ENCODE measurements at regions not wholly inside any gene's neighbourhood (a gene's known extent, or its start where the extent isn't known, plus 50 kb on each side); places are given as distances from the start of the nearest gene placed in this dataset.

DNA sequence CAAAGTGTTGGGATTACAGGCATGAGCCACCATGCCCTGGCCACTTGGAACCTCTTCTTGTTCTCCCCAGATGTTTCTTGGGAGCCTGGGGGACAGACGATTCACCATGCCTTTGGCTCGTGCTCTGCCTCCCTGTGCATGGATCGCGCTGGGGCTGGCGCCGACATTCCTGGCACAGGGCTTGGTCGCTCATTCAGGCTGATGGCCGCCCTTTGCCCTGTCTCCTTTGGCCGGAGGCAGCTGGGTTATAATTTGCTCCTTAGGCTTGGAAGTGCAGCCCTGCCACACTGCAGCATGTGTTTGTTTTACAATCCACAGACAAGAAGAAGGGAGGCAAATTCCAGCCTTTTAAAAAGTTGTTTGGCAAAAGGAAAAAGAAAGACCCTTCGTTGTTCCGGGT, 115.3 kb downstream of the AASDH start:
- Histone ChIP-seq H3K27ac (no peak overlapping the region), H3K4me3 (ENCODE audit: low read depth, low read length) (no peak overlapping the region), H3K27me3 (replicated peaks) (no peaks in the 10 kb centered on the region), H3K36me3 (replicated peaks) (no peaks in the 10 kb centered on the region)
- DNase-seq: no peak
- in situ Hi-C loops (cut with HindIII; ENCODE audit: low pct_ligation_motif_present, low sequenced_read_pairs): no loop called here
- TF ChIP-seq, protein P1, sequence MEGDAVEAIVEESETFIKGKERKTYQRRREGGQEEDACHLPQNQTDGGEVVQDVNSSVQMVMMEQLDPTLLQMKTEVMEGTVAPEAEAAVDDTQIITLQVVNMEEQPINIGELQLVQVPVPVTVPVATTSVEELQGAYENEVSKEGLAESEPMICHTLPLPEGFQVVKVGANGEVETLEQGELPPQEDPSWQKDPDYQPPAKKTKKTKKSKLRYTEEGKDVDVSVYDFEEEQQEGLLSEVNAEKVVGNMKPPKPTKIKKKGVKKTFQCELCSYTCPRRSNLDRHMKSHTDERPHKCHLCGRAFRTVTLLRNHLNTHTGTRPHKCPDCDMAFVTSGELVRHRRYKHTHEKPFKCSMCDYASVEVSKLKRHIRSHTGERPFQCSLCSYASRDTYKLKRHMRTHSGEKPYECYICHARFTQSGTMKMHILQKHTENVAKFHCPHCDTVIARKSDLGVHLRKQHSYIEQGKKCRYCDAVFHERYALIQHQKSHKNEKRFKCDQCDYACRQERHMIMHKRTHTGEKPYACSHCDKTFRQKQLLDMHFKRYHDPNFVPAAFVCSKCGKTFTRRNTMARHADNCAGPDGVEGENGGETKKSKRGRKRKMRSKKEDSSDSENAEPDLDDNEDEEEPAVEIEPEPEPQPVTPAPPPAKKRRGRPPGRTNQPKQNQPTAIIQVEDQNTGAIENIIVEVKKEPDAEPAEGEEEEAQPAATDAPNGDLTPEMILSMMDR (IDR thresholded peaks at IDR 0.05; ENCODE audit: low read depth, low read length, missing control alignments): no peak

DNA sequence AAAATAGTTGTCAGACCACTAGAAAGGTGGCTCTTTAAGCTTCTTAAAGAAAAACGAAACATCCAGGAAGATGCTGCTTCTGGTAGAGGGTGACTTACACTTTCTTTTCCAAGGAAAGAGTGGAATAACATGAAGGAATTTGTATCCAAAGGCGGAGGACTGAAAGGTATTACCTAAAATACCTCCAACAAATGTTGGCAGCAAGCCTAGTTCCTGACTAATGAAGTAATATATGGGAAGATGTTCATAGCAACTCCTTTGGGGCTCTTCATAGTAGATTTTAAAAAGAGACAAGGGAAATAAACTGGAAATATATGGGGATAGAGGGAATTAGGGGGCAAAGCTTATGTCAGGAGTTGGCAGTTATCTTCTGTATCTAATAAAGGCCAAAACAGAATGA, 116.2 kb downstream of the AASDH start:
- in situ Hi-C loops (cut with HindIII; ENCODE audit: low pct_ligation_motif_present, low sequenced_read_pairs): no loop called here
- no peak overlapping the region for H3K4me3 ChIP-seq (ENCODE audit: low read depth, low read length)
- H3K27me3 ChIP-seq (replicated peaks): no peaks in the 10 kb centered on the region
- H3K36me3 ChIP-seq (replicated peaks): no peaks in the 10 kb centered on the region
- DNase-seq: no peak
- TF ChIP-seq, protein P1 (IDR thresholded peaks at IDR 0.05; ENCODE audit: low read depth, low read length, missing control alignments): no peak
- no peak overlapping the region for H3K27ac ChIP-seq

DNA sequence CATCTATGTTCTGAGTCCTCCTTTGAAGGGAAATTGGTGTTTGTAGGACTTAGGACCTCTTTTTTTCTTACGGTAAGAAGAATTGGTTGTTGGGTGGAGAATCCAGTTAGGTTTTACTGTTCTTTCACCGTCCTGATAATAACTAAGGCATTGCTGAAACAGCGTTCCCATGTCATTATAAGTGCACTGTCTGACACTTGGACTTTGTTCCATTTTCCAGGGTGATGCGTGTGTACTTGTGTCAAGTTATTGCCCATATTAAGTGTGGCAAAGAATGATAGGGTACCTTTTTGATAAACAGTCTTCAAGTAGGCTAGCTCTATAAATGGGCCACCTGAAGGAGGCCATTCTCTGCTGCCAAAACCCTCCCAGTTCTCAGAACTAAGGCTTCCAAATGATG, 119.7 kb downstream of the AASDH start:
- no peaks in the 10 kb centered on the region for H3K27me3 ChIP-seq (replicated peaks)
- H3K36me3 ChIP-seq (replicated peaks): no peaks in the 10 kb centered on the region
- in situ Hi-C loops (cut with HindIII; ENCODE audit: low pct_ligation_motif_present, low sequenced_read_pairs): no loop called here
- H3K4me3 ChIP-seq (ENCODE audit: low read depth, low read length): no peak overlapping the region
- no peak overlapping the region for H3K27ac ChIP-seq
- no peak for DNase-seq
- TF ChIP-seq, protein P1 (IDR thresholded peaks at IDR 0.05; ENCODE audit: low read depth, low read length, missing control alignments): no peak

DNA sequence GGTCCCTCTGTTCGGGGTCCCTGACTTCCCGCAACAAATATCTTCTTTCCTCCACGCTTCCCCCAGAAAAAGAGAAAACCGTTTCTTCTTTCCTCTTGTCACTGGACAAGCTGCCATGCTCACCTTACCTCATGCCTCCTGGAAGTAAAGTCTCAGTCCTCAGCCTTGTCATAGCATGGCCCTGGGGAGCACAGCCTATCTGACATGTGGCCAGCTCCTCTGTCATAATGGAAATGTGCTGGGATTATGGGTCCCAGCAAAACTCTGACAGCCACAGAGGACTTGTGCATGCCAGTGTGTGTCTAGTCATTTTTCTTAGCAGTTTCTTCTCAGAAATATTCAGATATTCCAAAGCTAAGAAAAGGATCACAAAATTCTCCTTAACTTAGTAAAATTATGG, 122.4 kb downstream of the AASDH start:
- in situ Hi-C loops (cut with HindIII; ENCODE audit: low pct_ligation_motif_present, low sequenced_read_pairs): no loop called here
- H3K27ac ChIP-seq: no peak overlapping the region
- no peak overlapping the region for H3K4me3 ChIP-seq (ENCODE audit: low read depth, low read length)
- no peak for DNase-seq
- no peaks in the 10 kb centered on the region for H3K36me3 ChIP-seq (replicated peaks)
- TF ChIP-seq, protein P1 (IDR thresholded peaks at IDR 0.05; ENCODE audit: low read depth, low read length, missing control alignments): no peak
- no peaks in the 10 kb centered on the region for H3K27me3 ChIP-seq (replicated peaks)

DNA sequence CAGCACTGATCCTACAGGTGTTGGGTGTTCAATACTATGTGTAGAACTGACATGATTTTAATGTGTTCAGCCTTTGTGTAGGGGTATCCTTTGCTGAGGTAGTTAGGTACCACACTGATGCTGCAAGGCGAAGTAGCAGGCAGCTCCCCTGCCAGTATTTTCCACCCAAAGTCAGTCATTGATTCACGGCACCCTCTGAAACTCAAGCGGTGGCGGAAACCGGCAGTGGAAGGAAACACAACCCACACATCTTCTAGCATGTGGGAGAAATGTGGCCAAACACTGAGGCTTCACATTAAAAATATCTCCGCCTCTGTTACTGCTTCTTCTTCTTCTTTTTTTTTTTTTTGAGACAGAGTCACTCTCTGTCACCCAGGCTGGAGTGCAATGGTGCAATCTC, 126.3 kb downstream of the AASDH start:
- DNase-seq: no peak

DNA sequence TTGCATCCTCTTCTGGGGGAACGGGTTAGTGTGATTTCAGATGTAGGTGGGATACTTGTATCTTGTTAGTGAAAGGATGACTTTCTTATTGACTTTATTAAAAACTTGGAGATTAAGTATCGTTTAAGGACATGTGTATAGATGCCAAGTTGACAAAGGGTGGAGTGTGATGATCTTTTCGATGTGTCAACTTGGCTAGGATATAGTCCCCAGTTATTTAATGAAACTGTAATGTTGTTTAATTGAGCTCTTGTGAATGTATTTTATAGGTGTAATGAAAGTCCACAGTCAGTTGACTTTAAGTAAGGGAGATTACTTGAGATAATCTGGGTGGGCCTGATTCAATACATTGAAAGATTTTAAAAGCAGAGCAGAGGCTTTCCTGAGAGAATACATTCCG, 127.0 kb downstream of the AASDH start:
- no peak for DNase-seq
- TF ChIP-seq, protein P1 (IDR thresholded peaks at IDR 0.05; ENCODE audit: low read depth, low read length, missing control alignments): no peak
- Histone ChIP-seq H3K27ac (no peak overlapping the region), H3K36me3 (replicated peaks) (no peaks in the 10 kb centered on the region), H3K4me3 (ENCODE audit: low read depth, low read length) (no peak overlapping the region), H3K27me3 (replicated peaks) (no peaks in the 10 kb centered on the region)
- in situ Hi-C loops (cut with HindIII; ENCODE audit: low pct_ligation_motif_present, low sequenced_read_pairs): no loop called here

More for the DNA sequence above, 126.3 kb downstream of the AASDH start:
- TF ChIP-seq, protein P1 (IDR thresholded peaks at IDR 0.05; ENCODE audit: low read depth, low read length, missing control alignments): no peak
- H3K27me3 ChIP-seq (replicated peaks): no peaks in the 10 kb centered on the region
- no peaks in the 10 kb centered on the region for H3K36me3 ChIP-seq (replicated peaks)
- no peak overlapping the region for H3K27ac ChIP-seq
- in situ Hi-C loops (cut with HindIII; ENCODE audit: low pct_ligation_motif_present, low sequenced_read_pairs): no loop called here
- H3K4me3 ChIP-seq (ENCODE audit: low read depth, low read length): no peak overlapping the region

Measured in brain microvascular endothelial cell (primary cell).